HG03159 (cell line): ENCODE measurements at regions not wholly inside any gene's neighbourhood (a gene's known extent, or its start where the extent isn't known, plus 50 kb on each side); places are given as distances from the start of the nearest gene placed in this dataset.
"Not testable (repeated sequence)": the region's sequence is repeated elsewhere in the genome, so short reads cannot be mapped to it uniquely, and the experiment has no call there.

Source experiments
- ATAC-seq: cut with Tn5 transposase; IDR thresholded peaks from one replicate; pipeline ENCODE4 v1.9.1; 2021; ENCODE audit warnings: mild to moderate bottlenecking, moderate library complexity; ENCODE audit not compliant: unreplicated experiment

DNA sequence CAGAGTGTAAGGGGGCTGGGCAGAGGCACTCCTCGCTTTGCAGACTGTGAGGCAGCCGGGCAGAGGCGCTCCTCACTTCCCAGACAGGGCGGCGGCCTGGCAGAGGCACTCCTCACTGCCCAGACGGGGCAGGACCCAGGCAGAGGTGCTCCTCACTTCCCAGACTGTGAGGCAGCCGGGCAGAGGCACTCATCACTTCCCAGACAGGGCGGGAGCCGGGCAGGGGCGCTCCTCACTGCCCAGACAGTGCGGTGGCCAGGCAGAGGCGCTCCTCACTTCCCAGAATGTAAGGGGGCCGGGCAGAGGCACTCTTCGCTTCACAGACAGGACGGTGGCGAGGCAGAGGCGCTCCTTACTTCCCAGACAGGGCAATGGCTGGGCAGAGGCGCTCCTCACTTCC, 442.5 kb downstream of the SPATA31D1 start:
- ATAC-seq: no peak

DNA sequence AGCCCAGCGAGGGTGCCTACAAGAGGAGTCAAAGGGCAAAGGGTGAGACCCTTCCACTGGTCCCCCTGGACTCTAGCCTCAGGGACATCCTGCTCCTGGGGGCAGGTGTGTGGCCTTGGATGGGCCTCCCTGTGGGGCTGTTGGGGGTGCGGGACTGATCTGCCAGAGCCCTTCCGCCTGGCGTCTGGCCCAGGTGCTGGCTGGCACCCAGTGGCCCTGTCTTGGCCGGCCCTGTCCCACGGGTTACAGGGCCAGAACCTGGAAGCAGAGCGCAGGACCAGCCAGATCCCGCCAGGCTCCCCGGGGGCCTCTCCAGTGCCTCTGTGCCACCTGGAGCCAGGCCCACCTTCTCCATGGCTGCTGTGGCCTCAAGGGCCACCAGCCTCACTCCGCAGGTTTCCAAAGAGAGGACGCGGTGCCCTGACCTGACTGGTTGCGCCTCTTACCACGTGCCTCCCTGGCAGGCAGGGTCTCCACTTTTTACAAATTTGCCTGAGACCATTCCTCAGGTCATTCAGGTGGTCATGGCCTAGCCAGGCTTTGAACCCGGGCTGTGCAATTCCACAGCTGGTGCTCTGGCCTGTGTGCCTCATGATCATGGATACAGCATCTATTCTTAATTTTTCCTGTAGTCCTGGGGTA, 444.8 kb downstream of the SPATA31D1 start:
- ATAC-seq: not testable (repeated sequence)

DNA sequence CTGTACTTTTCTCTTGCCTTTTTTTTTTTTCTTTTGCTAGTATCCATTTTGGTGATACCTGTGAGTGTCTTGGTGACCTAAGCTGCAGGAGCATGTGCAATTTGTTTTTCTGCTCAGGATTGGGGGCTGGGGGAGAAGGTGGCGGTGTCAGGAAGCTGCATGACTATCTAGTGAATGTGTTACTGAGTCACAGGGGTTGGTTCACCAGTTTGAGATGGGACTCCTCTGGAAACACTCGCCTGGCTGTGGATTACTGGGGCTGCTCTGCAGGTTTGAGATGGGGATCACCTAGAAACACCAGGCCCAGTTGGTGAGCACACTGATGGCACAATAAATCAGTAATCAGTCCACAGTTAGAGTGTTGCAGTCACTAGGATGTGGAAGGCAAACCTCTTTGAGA, 447.9 kb downstream of the SPATA31D1 start:
- no peak for ATAC-seq

DNA sequence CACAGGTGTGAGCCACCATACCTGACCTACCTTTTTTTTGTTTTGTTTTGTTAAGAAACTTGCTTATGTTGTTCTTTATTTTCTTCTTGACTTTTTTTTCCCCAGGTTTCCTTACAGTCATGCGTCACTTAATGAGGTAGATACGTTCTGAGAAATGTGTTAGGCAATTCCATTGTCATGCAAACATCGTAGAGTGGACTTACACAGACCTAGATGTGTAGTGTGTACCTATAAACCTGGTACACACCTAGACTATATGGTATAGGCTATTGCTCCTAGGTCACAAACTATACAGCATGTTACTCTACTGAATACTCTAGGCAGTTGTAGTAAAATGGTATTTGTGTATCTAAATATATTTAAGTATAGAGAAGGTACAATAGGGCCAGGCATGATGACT, 448.6 kb downstream of the SPATA31D1 start:
- ATAC-seq: not testable (repeated sequence)

DNA sequence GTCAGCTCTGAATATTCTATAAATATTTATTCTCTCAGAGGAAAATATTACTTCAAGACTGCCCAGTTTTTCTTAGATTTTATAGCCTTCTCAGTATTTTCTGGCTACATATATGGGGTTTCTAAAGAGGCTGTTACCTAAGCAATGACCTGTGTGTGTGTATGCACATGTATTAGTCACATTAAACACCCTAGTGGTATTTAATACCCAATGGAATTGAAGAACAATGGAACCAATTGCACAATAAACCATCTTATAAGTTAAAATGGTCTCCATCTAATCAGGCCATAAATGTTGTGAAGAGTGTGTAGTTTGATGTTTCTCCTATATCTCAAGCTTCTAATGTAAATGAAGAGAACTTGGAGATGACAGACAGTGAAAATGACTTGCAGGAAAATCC, 450.0 kb downstream of the SPATA31D1 start:
- ATAC-seq: no peak

DNA sequence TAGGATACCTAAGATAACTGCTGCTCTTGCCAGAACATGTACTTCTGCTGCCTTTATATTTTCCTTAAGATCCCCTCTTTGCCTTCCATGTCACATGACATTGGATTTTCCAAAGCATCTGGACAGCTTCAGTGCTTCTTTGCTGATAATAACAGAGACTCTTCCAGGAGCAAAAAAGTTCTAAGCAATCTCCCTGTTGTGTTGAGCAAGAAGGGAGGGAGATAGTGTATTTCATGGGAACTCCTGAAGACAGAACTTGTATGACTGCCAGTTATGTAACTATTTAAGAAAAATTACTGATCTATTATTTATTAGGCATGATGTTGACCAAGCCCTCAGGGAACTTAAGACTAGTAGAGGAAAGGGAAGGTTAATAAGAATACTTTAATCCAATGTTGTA, 454.7 kb downstream of the SPATA31D1 start:
- no peak for ATAC-seq

DNA sequence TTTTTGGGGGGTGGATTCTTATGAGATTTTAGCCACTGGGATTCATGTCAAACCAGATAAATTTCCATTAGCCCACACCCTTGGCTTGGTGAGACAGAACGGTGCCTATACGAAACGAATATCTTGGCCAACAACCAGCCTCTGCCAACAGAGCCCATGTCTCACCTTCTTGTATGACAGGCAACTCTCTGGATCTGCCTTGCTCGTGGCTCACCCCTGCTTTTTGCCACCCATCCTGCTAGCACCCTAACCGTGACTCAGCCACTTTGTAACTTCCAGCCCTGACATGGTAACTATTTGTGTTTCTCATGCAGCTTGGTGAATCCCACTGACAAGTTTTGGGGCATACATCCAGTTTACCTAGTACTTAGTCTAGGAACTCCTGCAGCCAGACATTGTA, 457.0 kb downstream of the SPATA31D1 start:
- ATAC-seq: no peak

DNA sequence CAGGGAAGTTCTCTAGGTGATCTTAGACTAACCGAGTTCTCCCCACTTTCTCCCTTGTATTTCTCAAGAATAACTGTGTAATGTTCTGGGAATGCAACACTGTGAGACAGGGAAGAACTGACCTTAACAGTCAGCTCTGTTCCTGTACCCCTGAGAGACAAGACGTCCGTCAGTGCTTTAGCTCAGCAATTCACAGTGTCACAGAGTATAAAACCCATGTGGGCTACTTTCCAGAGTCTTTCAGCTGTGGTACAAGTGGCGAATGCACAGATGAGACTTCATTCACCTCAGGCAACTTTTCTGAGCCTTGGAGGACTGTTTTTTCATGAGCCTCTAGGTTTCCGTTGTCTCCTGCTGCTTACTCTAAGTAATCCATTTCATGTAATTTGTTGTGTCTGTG, 458.8 kb downstream of the SPATA31D1 start:
- no peak for ATAC-seq

DNA sequence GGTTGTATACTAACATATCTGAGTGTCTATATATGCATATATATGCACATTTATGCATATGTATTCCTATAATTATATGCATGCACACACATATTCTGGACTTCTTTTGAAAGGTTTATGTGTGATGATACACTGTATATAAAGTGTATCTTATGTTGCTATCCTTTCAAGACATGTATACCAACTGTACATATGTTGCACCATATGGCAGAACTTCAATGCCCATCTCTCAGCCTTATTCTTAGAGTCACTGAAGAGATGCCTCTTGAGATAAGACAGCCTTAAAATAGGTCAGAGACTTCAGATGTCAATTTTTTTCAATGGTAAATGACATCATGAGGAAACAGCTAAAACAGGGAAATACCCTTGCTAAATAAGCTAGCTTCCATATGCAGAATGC, 461.4 kb downstream of the SPATA31D1 start:
- no peak for ATAC-seq

DNA sequence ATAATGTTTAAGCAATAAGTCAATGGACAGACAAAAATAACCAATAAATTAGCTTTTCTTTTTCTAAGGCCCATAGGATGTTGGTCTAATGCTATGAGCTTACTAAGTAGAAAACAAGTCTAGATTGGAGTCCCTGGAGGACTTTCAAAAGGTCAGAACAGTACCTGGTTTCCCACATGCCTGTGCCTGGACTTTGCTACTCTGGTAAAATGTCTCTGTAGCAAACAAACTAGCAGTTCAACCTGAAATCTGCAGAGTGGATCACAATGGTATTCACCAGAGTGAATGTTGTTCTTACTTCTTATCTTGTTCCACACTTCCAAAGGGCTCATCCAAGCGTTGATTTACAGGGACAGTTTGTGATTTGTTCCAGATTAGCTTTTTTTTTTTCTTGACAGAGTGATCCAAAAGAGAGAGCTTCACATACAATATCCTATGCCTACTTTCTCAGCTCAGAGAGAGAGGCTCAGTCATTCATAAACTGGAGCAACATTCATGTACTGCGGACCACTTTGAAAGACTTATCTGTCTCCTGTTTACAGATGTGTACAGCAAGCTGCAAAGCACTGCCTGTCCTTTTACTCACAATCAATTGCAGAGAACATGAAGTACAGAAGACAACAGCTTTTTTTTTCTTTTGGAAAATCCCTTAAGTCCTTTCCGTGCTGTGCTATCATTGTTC, 466.1 kb downstream of the SPATA31D1 start:
- ATAC-seq: no peak

DNA sequence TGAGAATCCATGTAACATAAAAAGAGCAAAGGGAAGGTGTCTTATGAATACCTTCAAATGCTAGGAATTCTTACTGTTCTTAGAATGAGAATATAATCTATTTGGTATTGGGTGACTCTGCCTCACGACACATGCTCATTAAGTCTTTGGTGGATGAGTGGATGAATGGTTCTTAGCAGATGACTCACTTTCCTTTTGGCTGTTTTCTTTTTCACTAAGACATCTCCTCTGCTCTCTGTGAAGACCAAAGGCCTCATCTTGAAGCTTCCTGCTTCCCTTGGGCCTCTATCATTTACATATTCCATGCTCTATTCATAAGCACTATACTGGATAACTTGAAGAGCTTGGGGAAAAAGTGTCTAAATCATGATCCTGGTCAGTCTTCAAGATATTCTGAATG, 468.1 kb downstream of the SPATA31D1 start:
- no peak for ATAC-seq

DNA sequence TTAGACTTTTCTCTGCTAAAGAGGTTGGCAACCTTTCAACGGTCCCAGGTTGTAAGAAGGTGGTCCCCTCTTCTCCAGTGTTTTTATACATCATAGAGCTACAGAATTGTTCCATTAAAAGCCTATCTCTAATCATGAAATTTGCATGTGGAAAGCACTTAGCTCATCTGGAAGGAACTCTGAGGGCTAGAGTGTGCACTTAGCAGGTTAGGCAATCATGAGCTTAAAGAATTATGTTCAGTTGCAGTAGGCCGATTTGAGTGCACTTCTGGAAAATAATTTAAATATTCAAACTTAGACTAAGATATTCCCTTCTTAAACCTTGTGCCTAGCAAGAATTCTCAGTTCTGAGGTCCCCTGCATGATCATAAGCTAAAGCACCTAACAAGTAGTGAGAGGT, 468.7 kb downstream of the SPATA31D1 start:
- ATAC-seq: no peak

DNA sequence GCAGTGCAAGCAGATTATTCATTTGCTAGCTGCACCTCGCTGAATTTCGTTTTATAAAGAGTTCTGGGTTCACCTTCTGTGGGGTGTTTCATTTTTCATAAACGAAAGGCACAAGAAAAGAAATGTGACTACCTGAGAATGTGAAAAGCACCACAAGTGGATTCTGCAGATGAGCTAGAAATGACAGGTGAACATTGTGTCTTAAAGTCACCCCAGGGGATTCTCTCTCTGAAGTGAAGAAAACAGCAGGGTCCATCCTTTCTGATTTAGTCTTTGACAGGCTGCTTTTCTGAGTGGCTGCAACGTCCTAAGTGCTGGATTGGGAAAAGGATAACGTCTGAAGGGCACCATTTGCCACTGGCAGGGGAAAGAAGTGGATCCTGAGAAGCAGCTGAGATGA, 469.3 kb downstream of the SPATA31D1 start:
- ATAC-seq: no peak

DNA sequence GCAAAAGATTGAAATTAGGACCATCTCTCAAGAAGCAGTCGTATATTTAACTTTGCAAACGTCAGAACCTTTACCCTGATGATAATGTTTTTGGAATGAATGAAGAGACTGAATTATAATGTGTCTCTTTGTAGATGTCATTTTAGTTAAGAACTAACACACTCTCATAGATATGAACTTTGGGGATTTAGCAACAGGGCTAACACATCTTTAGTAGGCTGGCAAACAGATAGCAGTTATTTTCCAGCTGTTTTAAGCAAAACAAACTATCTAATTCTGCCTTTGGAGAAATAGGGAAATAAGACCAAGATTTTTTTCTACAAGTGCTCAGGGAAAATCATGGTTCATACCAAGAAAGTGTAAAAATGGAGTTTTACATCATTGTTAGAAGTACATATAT, 469.7 kb downstream of the SPATA31D1 start:
- no peak for ATAC-seq

DNA sequence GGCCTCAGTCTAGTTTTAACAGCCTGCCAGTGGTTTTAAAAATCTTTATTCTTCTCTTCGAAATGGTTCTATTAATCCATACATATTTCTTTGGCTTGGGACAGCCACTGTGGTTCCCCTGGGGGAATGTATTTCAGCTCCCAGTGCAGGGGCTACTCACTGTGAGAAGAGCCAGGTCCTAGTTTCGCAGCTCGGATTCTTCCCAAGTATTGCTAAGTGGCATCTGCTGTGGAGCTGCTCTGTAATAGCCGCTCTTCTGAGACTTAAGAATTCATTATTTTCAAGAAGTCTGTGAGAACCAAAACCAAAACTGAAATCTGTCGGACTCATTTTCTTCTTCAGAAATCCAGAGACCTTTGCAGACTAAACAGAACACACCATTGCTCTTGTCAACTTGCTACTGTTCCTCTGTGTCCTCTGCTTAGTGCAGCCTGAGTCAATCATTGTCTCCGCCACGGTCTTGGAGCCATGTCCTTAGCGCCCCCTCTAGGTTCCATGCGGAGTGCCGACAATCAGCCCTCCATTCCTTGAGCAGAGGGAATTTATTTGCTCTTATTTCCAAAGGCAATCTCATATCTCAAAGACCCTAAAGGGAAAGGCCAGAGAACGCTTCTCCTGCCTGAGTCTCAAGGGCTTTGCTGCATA, 478.2 kb downstream of the SPATA31D1 start:
- no peak for ATAC-seq

DNA sequence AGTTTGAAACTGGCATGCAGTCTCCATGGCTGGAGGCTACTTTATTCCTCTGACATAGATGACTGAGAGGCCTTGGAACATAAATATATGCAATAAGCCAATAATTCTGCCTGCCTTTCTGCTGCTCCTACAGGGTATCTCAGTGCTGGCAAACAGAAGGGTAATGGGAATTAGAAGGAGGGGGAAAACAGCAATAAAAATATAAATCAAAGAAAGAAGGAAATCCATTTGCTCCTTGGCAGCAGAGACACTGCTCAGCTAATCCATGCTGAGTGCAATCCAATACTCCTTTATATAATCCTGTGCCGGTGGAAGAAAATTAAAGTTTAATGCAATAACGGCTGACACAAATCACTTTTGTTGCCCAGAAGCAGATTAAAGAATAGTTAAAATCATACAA, 478.9 kb downstream of the SPATA31D1 start:
- ATAC-seq: no peak

DNA sequence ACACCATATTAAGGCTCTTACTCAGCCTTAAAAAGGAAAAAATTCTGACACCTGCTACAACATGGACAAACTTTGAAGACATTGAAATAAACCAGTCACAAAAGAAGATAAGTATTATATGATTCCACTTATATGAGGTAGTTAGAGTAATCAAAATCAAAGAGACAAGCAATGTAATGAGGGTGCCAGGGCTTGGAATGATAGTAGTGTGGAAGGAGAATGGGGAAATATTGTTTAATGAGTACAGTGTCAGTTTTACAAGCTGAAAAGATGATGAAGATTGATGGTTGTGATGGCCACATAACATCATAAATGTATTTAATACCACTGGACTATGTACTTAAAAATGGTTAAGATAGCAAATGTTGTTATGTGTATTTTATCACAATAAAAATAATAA, 485.7 kb downstream of the SPATA31D1 start:
- no peak for ATAC-seq

DNA sequence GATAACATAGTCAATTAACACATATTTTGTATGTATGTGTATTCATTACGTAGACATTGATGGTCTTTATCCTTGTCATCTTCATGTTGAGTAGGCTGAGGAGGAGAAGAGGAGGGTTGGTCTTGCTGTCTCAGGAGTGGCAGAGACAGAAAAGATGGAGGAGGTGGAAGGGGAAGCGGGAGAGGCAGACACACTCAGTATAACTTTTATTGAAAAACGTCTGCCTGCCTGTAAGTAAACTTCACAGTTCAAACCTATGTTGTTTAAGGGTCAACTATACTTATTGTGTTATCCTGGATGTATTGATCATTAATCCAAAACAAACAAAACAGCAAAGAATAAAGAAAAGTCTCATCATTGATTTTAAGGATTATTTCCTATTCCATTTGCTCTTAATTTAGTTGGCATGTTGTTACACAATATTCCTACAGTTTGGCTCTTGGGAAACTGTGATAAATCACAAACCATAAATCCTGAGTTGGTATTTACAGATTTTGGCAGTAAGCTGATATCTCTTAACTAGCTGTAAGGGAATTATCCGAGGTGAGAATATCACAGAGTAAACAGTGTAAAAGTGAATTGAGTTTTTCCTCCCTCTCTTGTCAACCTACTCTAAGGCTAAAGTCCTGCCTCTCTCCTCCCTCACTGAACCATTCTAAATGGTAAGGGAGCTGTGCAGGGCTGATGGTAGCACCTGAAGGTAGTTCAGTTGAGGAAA, 487.2 kb downstream of the SPATA31D1 start:
- ATAC-seq: no peak

DNA sequence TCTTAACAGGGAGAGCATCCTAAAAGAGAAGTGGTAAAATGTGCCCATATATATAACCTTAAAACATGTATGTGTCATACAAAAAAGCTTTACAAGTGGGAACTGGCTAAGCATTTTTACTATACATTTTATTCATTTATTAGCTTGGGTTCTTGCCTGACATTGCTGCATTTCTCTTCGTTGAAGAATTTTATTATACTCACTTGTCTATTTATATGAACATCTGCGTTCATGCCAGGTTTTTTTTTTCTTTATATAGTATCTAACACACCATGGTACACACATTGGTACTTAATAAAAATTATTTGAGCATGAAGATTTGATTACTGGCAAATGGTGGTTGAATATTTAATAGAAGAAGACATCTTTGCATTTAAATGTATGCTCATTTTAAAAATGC, 492.3 kb downstream of the SPATA31D1 start:
- ATAC-seq: no peak

DNA sequence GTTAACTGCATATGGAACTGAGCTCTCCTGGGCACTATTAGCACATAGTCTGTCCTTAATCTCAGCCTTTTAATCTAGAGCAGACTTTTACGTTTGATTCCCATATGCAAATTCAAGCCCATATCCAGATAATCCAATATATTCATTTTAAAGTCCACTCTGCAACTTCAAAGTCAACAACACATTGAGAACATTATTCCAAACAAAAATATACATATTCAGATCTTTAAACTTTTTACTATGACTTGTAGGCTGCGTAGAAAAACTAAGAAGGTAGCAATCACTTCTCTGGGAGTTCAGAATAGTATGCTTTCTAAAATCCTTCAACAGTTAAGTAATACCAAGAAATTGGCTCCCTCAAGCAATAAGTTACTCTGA, 499.4 kb downstream of the SPATA31D1 start:
- ATAC-seq: no peak

DNA sequence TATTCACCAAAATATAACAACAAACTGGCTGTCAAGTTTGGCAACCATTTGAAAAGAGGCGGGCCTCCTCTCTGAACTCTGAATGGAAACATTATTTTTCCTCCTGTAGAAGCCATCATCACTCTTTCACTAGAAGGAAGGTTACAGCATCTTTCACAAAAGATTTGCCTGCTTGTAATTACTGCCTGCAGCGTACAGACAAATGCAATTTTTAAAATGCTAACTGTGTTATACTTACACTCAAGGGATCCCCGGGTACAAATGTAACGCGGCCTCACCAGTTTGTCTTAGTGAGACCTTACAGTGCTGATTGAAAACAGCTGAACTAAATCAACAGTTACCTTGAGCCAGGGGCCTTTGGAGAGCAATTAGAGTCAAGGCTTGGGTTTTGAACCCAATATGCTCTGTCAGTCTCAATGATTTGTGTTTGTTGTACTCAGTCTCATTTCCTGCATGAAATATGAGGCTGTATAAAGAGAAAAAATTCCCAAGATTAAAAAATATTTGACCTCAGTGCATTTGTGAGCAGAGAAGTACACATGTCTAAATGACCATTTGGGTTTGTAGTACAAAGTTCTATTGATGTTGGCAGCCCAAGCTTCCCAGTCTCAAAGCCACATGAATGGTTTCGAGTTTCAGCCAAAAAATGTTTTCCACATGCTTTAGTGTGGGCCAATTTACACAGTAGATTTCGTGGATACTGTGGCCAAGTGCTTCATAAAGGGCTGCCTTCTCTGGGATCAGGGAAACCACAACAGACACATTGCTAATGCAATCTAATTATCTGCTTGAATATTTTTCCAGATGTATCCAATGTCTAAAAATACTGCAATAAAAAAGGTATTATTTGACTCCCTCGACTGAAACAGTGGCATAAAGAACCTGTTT, 500.0 kb downstream of the SPATA31D1 start:
- no peak for ATAC-seq
